ENCODE measurements at regions not wholly inside any gene's neighbourhood (a gene's known extent, or its start where the extent isn't known, plus 50 kb on each side); places are given as distances from the start of the nearest gene placed in this dataset.

DNA sequence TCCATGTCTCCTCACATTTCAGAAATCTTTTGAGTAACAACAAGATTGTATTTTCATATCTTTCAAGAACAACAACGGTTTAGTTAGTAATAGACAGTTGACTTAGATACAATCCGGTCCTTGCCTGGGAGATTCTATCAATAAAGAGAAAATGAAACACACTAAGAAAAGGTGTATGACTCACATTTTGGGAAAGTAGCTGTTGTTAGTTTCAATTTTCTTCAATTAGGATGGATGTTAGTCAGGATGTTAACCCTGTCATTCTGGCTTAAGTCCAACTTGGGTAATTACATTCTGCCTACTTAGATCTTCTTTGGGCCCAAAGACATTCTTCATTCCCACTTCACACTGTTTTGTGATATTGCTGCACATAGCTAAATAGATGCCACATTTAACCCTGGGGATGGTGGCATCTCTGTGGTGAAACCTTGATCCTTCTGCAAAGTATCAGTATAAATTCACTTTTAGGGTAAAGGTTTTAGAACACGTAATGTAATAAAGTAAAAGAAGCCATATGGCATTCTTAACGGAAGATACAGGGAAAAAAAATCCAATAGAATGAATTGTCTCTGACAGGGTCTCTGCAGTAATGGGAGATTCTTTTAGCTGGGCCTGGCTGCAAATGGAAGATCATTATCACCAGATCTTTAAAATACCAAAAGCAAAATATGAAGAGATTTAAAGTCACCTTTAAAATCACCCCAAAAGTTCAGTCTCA is 365.5 kb downstream of the FIGN start:
- H3K4me3 ChIP-seq (ENCODE audit: low read depth, low read length): no peak overlapping the region
- in situ Hi-C loops (cut with HindIII; ENCODE audit: low sequenced_read_pairs): no loop called here
- DNase-seq (ENCODE audit: low read depth): no peak
- TF ChIP-seq, protein P1, sequence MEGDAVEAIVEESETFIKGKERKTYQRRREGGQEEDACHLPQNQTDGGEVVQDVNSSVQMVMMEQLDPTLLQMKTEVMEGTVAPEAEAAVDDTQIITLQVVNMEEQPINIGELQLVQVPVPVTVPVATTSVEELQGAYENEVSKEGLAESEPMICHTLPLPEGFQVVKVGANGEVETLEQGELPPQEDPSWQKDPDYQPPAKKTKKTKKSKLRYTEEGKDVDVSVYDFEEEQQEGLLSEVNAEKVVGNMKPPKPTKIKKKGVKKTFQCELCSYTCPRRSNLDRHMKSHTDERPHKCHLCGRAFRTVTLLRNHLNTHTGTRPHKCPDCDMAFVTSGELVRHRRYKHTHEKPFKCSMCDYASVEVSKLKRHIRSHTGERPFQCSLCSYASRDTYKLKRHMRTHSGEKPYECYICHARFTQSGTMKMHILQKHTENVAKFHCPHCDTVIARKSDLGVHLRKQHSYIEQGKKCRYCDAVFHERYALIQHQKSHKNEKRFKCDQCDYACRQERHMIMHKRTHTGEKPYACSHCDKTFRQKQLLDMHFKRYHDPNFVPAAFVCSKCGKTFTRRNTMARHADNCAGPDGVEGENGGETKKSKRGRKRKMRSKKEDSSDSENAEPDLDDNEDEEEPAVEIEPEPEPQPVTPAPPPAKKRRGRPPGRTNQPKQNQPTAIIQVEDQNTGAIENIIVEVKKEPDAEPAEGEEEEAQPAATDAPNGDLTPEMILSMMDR (IDR thresholded peaks at IDR 0.05; ENCODE audit: low read depth, low read length, missing control alignments): no peak

DNA sequence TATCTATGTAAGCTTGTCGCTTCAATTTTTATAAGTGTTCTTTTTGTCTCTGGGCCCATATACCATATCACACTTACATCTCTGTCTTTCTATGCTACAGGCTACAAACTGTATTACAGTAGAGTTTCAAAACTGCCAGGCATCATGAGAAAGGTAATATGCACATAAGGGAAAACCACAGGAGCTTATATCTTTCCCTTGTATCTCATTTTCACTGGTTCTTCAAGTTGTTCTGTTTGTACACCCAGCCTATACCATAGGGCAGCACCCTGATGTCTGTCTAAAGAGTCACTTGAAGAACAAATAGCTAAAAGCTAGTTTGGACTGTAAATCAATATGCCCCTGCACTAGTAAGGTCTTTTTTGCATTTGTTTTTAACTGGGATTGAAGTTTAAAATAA is 366.7 kb downstream of the FIGN start:
- no peak for DNase-seq (ENCODE audit: low read depth)
- TF ChIP-seq, protein P1 (IDR thresholded peaks at IDR 0.05; ENCODE audit: low read depth, low read length, missing control alignments): no peak
- in situ Hi-C loops (cut with HindIII; ENCODE audit: low sequenced_read_pairs): no loop called here
- H3K4me3 ChIP-seq (ENCODE audit: low read depth, low read length): no peak overlapping the region

DNA sequence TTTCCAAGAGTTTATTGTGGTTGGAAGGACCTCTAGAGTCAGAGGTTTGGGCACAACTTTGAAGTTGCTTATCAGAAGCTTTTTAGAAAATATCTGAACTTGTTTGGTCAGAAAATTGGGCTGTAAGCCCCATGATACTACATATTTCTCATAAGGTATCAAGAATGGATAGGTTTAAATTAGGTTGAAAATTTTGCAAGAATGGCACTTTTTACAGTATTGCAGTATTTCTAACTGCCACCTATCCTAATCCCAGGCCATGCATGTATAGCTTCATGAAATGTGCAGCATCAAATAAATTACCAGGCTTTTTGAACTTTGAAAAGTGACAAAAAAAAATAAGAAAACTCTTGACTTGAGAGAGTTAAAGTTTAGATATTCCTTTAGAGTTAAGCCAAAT is 367.2 kb downstream of the FIGN start:
- in situ Hi-C loops (cut with HindIII; ENCODE audit: low sequenced_read_pairs): no loop called here
- no peak overlapping the region for H3K4me3 ChIP-seq (ENCODE audit: low read depth, low read length)
- TF ChIP-seq, protein P1 (IDR thresholded peaks at IDR 0.05; ENCODE audit: low read depth, low read length, missing control alignments): no peak
- no peak for DNase-seq (ENCODE audit: low read depth)

DNA sequence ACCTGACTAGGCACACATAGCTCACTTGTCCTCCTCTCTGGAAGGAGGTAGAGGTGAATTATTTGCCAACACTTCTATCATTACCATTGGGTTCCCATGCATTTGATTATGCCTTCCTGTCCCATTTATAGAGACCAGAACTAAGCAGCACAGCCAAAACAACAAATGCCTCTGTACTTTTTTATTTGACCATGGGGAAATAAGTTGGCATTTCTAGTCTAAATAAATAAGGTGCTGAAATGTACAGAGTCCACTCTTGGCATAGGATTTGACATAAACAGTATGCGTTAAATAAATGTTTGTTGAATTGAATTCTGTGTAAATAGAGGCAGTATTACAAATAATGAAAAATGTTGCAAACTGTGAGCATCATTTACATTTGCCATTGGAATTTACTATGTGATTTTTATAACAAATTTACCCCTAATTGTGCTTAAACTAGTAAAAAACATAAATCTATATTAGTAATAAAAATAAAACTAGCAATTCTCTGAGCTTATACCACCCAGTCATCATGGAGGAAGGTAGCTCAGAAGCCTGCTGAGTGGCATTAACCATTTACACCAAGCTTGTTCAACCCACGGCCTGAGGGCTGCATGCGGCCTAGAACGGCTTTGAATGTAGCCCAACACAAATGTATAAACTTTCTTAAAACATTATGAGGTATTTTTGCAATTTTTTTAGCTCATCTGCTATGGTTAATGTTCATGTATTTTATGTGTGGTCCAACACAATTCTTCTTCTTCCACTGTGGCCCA is 367.8 kb downstream of the FIGN start:
- TF ChIP-seq, protein P1 (IDR thresholded peaks at IDR 0.05; ENCODE audit: low read depth, low read length, missing control alignments): no peak
- in situ Hi-C loops (cut with HindIII; ENCODE audit: low sequenced_read_pairs): no loop called here
- no peak overlapping the region for H3K4me3 ChIP-seq (ENCODE audit: low read depth, low read length)
- DNase-seq (ENCODE audit: low read depth): no peak

DNA sequence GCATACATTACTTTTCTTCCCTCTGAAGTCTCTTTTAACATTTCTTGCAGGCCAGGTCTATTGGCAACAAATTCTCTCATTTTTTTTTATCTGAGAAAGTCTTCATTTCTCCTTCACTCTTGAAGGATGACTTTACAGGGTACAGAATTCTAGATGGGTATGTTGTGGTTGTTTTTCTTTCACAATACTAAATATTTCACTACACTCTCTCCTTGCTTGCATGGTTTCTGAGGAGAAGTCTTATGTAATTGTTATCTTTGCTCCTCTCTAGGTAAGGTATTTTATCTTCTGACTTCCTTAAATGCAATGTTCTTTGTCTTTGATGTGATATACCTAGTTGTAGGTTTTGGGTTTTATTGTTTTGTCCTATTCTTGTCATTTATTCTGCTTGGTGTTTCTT is 371.1 kb downstream of the FIGN start:
- in situ Hi-C loops (cut with HindIII; ENCODE audit: low sequenced_read_pairs): no loop called here
- DNase-seq (ENCODE audit: low read depth): no peak
- TF ChIP-seq, protein P1 (IDR thresholded peaks at IDR 0.05; ENCODE audit: low read depth, low read length, missing control alignments): no peak

DNA sequence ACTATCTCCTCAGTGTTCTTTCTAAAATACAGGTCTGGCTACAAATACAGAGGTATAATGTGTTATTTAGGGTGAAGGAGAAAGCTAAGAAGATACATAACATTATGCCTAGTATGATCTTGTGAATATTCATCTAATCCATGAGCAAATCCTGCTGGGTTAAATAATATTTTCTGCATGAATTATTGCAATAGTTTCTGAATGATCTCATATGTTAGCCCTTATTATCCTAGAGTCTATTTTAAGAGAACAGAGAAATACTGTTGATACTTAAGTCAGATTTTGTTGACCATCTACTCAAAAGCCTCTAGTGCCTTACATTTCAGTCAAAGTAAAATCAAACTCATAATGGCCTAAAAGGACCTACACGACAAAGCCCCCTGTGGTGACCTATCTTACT is 382.3 kb downstream of the FIGN start:
- no peak for DNase-seq (ENCODE audit: low read depth)
- TF ChIP-seq, protein P1 (IDR thresholded peaks at IDR 0.05; ENCODE audit: low read depth, low read length, missing control alignments): no peak
- no peak overlapping the region for H3K4me3 ChIP-seq (ENCODE audit: low read depth, low read length)
- in situ Hi-C loops (cut with HindIII; ENCODE audit: low sequenced_read_pairs): no loop called here

More for the DNA sequence above, 371.1 kb downstream of the FIGN start:
- no peak overlapping the region for H3K4me3 ChIP-seq (ENCODE audit: low read depth, low read length)
